HEK293T (cell line): ENCODE measurements at regions not wholly inside any gene's neighbourhood (a gene's known extent, or its start where the extent isn't known, plus 50 kb on each side); places are given as distances from the start of the nearest gene placed in this dataset.

ENCODE experiments used
- CTCF ChIA-PET: fragments of 350-600 bp; formaldehyde crosslinking; extraction: SDS; loops from one replicate; lab custom pipeline; 2021; ENCODE audit warnings: antibody characterized with exemption, inconsistent platforms; lab: Yijun Ruan, JAX
- POLR2A ChIA-PET: fragments of 350-600 bp; formaldehyde crosslinking; extraction: SDS; loops from one replicate; lab custom pipeline; 2020; ENCODE audit warnings: antibody characterized with exemption, inconsistent platforms; lab: Yijun Ruan, JAX
- DNase-seq: peaks from one replicate; pipeline ENCODE4 v3.0.0; 2012; ENCODE audit warnings: mixed read lengths; ENCODE audit errors: extremely low spot score
- ARNT ChIP-seq: fragments of 450-650 bp; IDR thresholded peaks from 2 replicates; pipeline ENCODE4 v1.6.1; 2017; ENCODE audit warnings: mild to moderate bottlenecking
- BHLHE40 ChIP-seq: fragments of 450-650 bp; IDR thresholded peaks from 2 replicates; pipeline ENCODE4 v1.6.1; 2016; ENCODE audit warnings: mild to moderate bottlenecking, moderate library complexity, borderline replicate concordance
- CTBP1 ChIP-seq: fragments of 450-650 bp; IDR thresholded peaks from 2 replicates; pipeline ENCODE4 v1.6.1; 2016; ENCODE audit warnings: borderline replicate concordance
- ELF4 ChIP-seq: fragments of 450-650 bp; IDR thresholded peaks from 2 replicates; pipeline ENCODE4 v1.6.1; 2017; ENCODE audit warnings: antibody characterized with exemption
- FOXA1 ChIP-seq: fragments of 450-650 bp; IDR thresholded peaks from 2 replicates; pipeline ENCODE4 v1.6.1; 2016; ENCODE audit warnings: mild to moderate bottlenecking
- FOXK2 ChIP-seq: fragments of 450-650 bp; IDR thresholded peaks from 2 replicates; pipeline ENCODE4 v1.6.1; 2016; ENCODE audit warnings: mild to moderate bottlenecking
- FOXM1 ChIP-seq: fragments of 450-650 bp; IDR thresholded peaks from 2 replicates; pipeline ENCODE4 v1.6.1; 2017; ENCODE audit warnings: mild to moderate bottlenecking, borderline replicate concordance
- HDGF ChIP-seq: fragments of 450-650 bp; IDR thresholded peaks from 2 replicates; pipeline ENCODE4 v1.6.1; 2017; ENCODE audit warnings: antibody characterized with exemption, borderline replicate concordance
- L3MBTL2 ChIP-seq: fragments of 450-650 bp; conservative IDR thresholded peaks from 2 replicates; pipeline ENCODE4 v1.6.1; 2016; ENCODE audit warnings: mild to moderate bottlenecking
- LEF1 ChIP-seq: fragments of 450-650 bp; IDR thresholded peaks from 2 replicates; pipeline ENCODE4 v1.6.1; 2017; ENCODE audit warnings: mild to moderate bottlenecking, borderline replicate concordance
- NFRKB ChIP-seq: fragments of 450-650 bp; IDR thresholded peaks from 2 replicates; pipeline ENCODE4 v1.6.1; 2016; ENCODE audit warnings: mild to moderate bottlenecking, moderate library complexity
- PKNOX1 ChIP-seq: fragments of 450-650 bp; IDR thresholded peaks from 2 replicates; pipeline ENCODE4 v1.6.1; 2016
- SP1 ChIP-seq: fragments of 450-650 bp; IDR thresholded peaks from 2 replicates; pipeline ENCODE4 v1.6.1; 2017
- SUZ12 ChIP-seq: fragments of 450-650 bp; IDR thresholded peaks from 2 replicates; pipeline ENCODE4 v1.6.1; 2016; ENCODE audit warnings: mild to moderate bottlenecking
- TARDBP ChIP-seq: fragments of 450-650 bp; IDR thresholded peaks from 2 replicates; pipeline ENCODE4 v1.6.1; 2016
- ZNF384 ChIP-seq: fragments of 450-650 bp; IDR thresholded peaks from 2 replicates; pipeline ENCODE4 v1.6.1; 2016

- TF ChIP-seq LEF1, result no peak
- TF ChIP-seq HDGF, result no peak
- no peak for TF ChIP-seq SP1
- TF ChIP-seq FOXM1, result no peak
- no peak for TF ChIP-seq PKNOX1
- no peak for TF ChIP-seq NFRKB
- TF ChIP-seq ARNT, result no peak
- TF ChIP-seq ZNF384, result no peak
- no peak for TF ChIP-seq SUZ12
- no peak for TF ChIP-seq FOXA1
- TF ChIP-seq FOXK2, result no peak
- no peak for TF ChIP-seq L3MBTL2
- no peak for TF ChIP-seq CTBP1
- no peak for TF ChIP-seq BHLHE40
- no peak for TF ChIP-seq ELF4
- TF ChIP-seq TARDBP, result no peak
- DNase-seq, result no peak
- POLR2A ChIA-PET, result no interaction called here
- CTCF ChIA-PET, result no interaction called here
Observed at GRCh38 chr14:96747006-96747405, 50.2 kb upstream of the VRK1 start.
